Right ventricle myocardium superior (tissue), 1 donor: ENCODE measurements at regions not wholly inside any gene's neighbourhood (a gene's known extent, or its start where the extent isn't known, plus 50 kb on each side); places are given as distances from the start of the nearest gene placed in this dataset.
"Not testable (repeated sequence)": the region's sequence is repeated elsewhere in the genome, so short reads cannot be mapped to it uniquely, and the experiment has no call there.

Source experiments
- ATAC-seq: fragments of 200-7000 bp; cut with Tn5 transposase; one replicate; pipeline ENCODE4 v1.9.1; 2020; ENCODE audit warnings: mild to moderate bottlenecking; ENCODE audit not compliant: poor library complexity
- DNase-seq: peaks from one replicate; pipeline ENCODE4 v3.0.0-alpha.2; 2020
- intact Hi-C: fragments of 100-400 bp; cut with DNase I; formaldehyde crosslinking; loops from one replicate; pipeline ENCODE4 v1.11.2; 2022
- donor health status: DM: no; HTN: yes; CAD: no; lungs with severe emphysema.

GRCh38 chr4:148852092-148852699 lies 410.0 kb upstream of the NR3C2 start:
- intact Hi-C loops: no loop called here
- peak; percentile 53 for ATAC-seq
- DNase-seq: no peak

DNA sequence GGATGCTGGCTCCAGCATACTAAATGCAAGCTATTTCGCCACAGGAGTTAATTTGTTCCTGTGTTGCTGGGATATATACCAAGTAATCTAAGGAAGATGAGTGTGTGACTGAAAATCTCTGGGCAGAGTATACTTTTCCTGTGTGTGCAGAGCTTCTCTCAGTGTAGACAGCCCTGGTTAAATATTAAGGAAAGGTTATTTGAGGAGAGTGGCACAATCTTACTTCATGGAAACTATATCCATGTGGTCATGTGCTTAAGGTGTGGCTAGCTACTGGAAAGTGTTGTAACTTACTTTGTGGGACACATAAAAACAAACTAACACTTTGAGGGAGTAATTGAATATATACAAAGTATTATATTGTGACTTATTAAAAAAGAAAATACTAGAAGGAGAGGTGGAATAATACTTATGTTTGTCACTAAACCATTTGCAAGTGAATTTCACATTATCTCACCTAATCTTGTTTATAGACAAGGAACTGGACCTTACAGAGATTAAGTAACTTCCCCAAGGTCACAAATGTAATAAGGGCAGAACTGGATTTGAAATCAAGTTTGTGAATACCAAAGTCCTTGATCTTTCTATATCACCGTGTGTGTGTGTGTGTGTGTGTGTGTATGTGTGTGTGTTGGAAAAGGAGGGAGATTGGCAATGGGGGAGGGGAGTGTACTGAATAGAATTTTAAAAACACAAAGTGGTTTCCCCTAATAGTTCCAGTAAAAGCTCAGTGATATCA lies 408.2 kb upstream of the NR3C2 start:
- intact Hi-C loops: no loop called here
- DNase-seq (no peak), ATAC-seq (peak; percentile 46)

DNA sequence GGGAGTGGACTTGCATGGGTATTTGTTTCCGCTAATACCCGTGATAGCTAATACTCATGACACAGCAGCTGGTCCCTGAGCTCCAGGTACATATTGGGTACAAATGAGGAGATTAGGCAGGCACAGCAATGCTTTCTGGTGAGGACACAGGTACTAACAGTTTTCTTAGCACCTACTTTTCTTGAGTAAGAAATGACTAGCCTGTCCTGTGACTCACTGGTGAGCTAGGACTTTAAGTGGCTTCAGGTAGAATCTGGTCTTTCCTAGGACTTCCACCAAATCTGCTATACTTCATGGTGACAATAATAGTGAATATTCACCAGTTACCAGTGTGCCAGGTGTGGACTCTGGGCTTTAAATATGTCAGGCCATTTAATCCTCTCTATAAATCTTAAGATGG lies 407.4 kb upstream of the NR3C2 start:
- ATAC-seq: no peak
- no peak for DNase-seq
- intact Hi-C loops: no loop called here

DNA sequence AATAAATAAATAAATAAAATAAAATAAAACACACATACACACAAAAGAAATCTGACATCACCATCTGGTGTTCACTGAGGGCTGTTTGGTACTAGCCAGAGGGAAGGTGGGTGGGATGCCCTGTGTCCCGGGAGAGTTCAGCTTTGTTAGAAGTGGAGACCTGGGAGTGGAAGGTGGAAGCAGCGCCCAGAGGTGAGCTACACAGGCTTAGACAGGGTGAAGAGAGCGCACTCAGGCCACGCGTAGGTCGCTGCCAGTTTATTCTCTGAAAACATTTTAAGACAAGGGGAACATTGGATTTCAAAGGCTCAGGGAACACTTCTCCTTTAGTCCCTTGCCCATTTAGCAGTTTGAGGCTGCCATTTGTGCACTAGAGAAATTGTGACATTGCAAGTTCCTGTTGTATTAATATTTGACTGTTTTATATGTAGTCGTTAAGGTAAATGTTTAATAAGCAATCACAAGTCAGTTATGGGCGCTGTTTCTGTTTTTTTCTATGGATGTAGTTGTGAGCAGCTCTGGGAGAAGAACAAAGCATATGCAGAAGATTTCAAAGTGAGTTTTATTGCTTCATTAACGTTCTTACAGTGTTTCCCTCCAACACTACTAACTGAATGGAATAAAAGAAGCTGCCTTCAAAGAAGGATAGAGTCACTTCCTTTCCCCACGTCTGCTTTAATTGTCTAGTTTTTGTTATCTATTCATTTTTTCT lies 405.5 kb upstream of the NR3C2 start:
- intact Hi-C loops: no loop called here
- DNase-seq (no peak), ATAC-seq (no peak)

DNA sequence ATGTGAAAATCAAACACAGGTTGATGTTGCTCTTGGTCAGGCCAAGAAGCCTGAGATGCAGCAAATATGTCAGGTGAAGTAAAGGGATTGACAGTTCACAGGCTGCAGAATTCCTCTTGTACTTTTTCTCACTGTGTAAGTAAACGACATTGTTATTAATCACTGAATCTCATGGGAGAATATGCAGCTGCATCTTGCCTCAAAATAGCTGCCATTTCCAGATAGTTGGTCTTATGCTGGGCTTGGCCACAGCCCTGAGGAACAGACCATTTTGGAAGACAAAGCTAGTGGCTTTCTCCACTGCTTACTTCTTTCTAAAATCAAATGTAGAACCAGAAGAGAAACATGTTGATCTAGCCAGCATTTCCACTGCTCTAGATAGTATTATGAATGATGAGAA lies 403.4 kb upstream of the NR3C2 start:
- ATAC-seq (no peak), DNase-seq (no peak)
- intact Hi-C loops: no loop called here

- DNase-seq: no peak
- intact Hi-C loops: no loop called here
- ATAC-seq: no peak
These were observed 401.4 kb upstream of the NR3C2 start for GRCh38 chr4:148843625-148844024.

DNA sequence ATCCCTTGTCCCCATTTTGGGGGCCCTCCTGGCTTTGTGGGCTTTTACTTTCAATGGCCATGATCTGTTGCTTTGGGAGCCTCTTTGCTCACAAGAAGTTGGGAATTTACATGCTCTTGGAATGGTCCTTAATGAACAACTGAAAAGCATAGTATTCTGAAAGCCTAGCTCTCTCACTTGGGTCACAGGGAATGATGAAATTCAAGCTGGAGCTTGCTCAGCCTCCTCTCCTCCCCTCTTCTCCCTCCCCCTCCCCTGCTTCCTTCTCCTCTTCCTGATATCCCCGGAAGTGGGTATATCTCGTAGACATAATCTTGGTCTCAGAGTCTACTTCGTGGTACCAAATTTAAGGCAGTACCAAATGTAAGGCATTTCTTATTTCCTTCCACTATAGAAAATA lies 400.6 kb upstream of the NR3C2 start:
- ATAC-seq (no peak), DNase-seq (no peak)
- intact Hi-C loops: no loop called here

- intact Hi-C loops, ATAC-seq, DNase-seq: not testable (repeated sequence)
These were observed 395.4 kb upstream of the NR3C2 start for GRCh38 chr4:148837571-148837970.

- DNase-seq: no peak
- intact Hi-C loops: no loop called here
- ATAC-seq: no peak
These were observed 392.8 kb upstream of the NR3C2 start for GRCh38 chr4:148834804-148835631.

DNA sequence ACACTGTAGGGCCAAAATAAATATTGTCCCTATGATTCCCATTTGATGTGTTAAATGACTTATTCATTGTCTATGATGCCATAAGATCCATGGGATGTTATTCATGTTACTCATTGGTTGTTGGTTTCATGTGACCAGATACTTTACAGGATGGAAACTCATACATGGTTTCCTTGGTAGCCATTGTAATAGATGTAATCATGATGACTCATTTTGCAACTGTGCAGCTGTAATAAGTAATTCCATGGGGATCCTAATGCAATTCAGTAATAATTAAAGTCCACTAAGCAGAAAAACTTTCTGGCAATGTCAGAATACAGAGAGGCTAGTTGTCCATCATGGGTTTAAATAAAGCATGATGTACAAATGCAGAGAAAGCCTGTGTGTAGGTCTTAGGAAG lies 389.7 kb upstream of the NR3C2 start:
- intact Hi-C loops: no loop called here
- DNase-seq: no peak
- no peak for ATAC-seq

DNA sequence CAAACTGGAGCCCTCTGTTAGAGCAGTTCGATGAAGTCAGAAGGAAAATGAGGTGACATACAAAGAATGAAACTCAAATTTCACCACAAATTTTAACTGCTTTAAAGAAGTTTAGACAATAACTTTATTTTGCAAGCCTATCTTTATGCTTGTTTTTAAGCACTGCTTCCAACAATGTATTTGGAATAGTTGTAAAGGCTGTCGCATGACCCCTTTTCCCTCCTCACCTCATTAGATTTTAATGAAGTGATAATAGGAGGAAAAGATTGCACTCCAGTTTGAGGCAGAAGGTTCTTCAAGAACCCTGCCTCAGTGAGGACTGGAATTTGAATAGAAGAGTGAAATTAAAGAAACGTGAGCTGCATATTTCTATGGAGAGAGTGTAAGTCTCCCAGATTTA lies 386.1 kb upstream of the NR3C2 start:
- intact Hi-C loops: no loop called here
- no peak for DNase-seq
- ATAC-seq: no peak

DNA sequence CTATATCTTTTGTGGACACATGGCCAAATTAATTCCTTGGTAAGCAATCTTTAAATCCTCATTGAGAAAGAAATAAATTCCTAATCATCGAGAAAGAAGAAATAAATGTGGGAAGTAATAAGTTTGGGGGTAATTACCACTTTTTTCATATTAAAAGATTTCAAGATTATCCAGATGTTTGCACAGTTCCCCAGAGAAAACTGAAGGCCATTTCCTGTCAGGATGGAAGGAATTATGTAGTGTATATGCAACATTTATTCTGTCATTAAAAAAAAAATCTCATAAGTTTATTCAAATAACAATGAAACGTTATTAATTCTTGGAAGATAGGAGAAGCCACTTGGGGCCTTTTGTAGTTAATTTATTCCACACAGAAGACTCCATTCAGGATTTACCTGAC lies 385.6 kb upstream of the NR3C2 start:
- DNase-seq: no peak
- intact Hi-C loops: no loop called here
- ATAC-seq: no peak

GRCh38 chr4:148823419-148823769 lies 381.2 kb upstream of the NR3C2 start:
- DNase-seq: no peak
- intact Hi-C loops: no loop called here
- ATAC-seq: no peak

- DNase-seq (no peak), ATAC-seq (no peak)
- intact Hi-C loops: no loop called here
These were observed 380.6 kb upstream of the NR3C2 start for GRCh38 chr4:148822572-148823418.

GRCh38 chr4:148814030-148814429 lies 371.8 kb upstream of the NR3C2 start:
- ATAC-seq: no peak
- intact Hi-C loops: no loop called here
- no peak for DNase-seq

- DNase-seq (no peak), ATAC-seq (no peak)
- intact Hi-C loops: no loop called here
These were observed 371.1 kb upstream of the NR3C2 start for GRCh38 chr4:148813289-148813688.

DNA sequence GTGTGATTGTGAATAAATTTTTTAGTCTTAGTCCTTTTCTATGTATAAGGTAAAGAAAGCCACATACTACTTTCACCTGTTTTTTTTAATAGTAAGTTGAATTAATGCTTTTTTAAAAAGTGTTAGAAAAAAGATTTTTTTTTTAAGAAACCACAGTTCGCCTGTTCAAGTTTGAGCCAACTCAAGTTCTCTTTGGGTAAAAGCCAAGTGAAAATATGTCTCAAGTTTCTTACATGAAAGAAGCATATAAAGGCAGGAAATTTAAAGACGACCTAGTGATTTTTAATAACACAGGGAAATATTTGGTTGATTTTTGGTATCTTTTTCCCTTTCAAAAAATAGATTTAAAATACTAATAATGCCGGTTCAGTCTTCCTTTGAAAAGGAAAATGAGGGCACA lies 369.9 kb upstream of the NR3C2 start:
- no peak for ATAC-seq
- intact Hi-C loops: no loop called here
- no peak for DNase-seq

DNA sequence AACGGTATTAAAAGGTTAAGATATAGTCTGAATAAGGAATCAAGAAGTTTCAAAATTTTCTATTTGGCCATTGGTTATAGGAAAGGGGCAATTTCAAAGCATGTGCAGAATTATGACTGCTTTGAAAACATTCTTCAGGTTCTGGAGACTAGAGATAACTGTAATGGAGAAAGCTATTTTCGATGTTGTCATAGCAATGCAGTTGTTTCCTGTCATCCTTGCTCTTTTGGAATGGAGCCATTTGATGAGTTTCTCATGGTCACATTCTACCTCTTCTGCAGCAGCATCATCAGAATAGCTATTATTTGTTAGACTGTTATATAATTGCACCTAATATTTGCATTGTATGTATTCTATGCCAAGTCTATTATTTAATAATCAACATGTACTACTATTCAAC lies 368.2 kb upstream of the NR3C2 start:
- intact Hi-C loops: no loop called here
- DNase-seq (no peak), ATAC-seq (no peak)

DNA sequence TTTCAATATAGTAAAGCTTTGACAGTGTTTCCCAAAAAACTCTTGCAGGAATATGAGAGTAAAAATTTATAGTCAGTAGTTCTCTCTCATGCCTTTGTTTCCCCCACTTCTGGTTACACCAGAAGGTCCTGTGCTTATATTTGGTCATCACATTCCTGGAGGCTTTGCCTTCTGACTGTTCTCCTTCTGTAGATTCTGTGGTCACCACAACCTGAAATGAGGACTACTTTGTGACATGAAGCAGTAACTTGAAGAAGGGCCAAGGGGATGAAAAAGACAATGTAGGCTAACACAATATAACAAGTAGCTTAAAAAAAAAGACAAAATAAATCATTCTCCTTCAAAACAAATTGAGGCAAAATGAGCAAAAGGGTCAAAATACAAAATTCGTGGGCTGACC lies 366.2 kb upstream of the NR3C2 start:
- intact Hi-C loops: no loop called here
- ATAC-seq (no peak), DNase-seq (no peak)
